Body of pancreas (tissue), 4 donors: ENCODE measurements at regions not wholly inside any gene's neighbourhood (a gene's known extent, or its start where the extent isn't known, plus 50 kb on each side); places are given as distances from the start of the nearest gene placed in this dataset.

Experiments
- CTCF ChIP-seq, 7 experiments: fragments of 450-650 bp in 4 of 7; fragments of 200-600 bp in 3 of 7; sonication (generic) in 3 of 7; IDR thresholded peaks; one replicate each; pipeline ENCODE4 v1.5.1; 2016 to 2019; ENCODE audit warnings: antibody characterized with exemption in 7 of 7
- POLR2A ChIP-seq, 3 donors: fragments of 450-650 bp; IDR thresholded peaks; one replicate each; pipeline ENCODE4 v1.6.1; 2016; ENCODE audit warnings: antibody characterized with exemption in 3 of 3, mild to moderate bottlenecking in 2 of 3

- TF ChIP-seq CTCF (IDR thresholded peaks at IDR 0.05) (no peak), POLR2A (IDR thresholded peaks at IDR 0.05) (no peak)
These were observed 170.9 kb downstream of the PCSK1 start for GRCh38 chr5:96262105-96262504.
